HepG2 (cell line): ENCODE measurements at regions not wholly inside any gene's neighbourhood (a gene's known extent, or its start where the extent isn't known, plus 50 kb on each side); places are given as distances from the start of the nearest gene placed in this dataset.

Source experiments
- ATAC-seq: fragments of 200-7000 bp; cut with Tn5 transposase; 3 replicates; pipeline ENCODE4 v1.9.1; 2020; ENCODE audit warnings: mild to moderate bottlenecking, moderate library complexity
- BruUV-seq: library from RNA; stranded (reverse); fragments of 400-500 nt; replicated peaks from 2 replicates; lab custom pipeline; 2021; lab: Mats Ljungman, UMichigan
- CTCF ChIA-PET: fragments of 300-600 bp; formaldehyde crosslinking; extraction: SDS; loops from one replicate; lab custom pipeline; 2021; ENCODE audit warnings: low total read pairs, inconsistent platforms, low intra/inter-chr PET ratio; lab: Yijun Ruan, JAX
- POLR2A ChIA-PET: fragments of 350-600 bp; sonication (Branson Sonifier 250); formaldehyde crosslinking; loops from one replicate; lab custom pipeline; 2020; ENCODE audit warnings: antibody characterized with exemption, inconsistent platforms; lab: Yijun Ruan, JAX
- DNase-seq: peaks from one replicate; pipeline ENCODE4 v3.0.0-alpha.2; 2015; ENCODE audit warnings: low spot score
- FAIRE-seq: peaks from 3 replicates; lab custom pipeline; 2011; peaks lifted over from hg19 to GRCh38; lab: Jason Lieb, UNC
- H2AFZ ChIP-seq: one replicate; pipeline ENCODE4 v1.6.1; 2011; ENCODE audit warnings: low read length, inconsistent platforms
- H3K27ac ChIP-seq: fragments of 300-600 bp; 3 replicates; pipeline ENCODE4 v1.8.0; 2011; ENCODE audit warnings: mixed run types, mild to moderate bottlenecking, mixed read lengths, low read length, inconsistent platforms; ENCODE audit not compliant: insufficient read depth; ENCODE audit errors: extremely low read length
- H3K27me3 ChIP-seq, 2 experiments: fragments of 200-600 bp in 1 of 2; 2 replicates in 1 of 2; 3 replicates in 1 of 2; pipeline versions ENCODE4 v1.6.0 to v1.8.0; 2011; ENCODE audit warnings: low read length in 2 of 2, mild to moderate bottlenecking in 2 of 2, moderate library complexity in 2 of 2, inconsistent platforms in 1 of 2; ENCODE audit not compliant: insufficient read depth in 2 of 2, control insufficient read depth in 1 of 2
- H3K36me3 ChIP-seq, 2 experiments: fragments of 200-600 bp in 1 of 2; replicated peaks in 1 of 2; 2 replicates in 1 of 2; 3 replicates in 1 of 2; pipeline versions ENCODE4 v1.5.1 to v1.8.0; 2011; ENCODE audit warnings: low read length in 2 of 2, inconsistent platforms in 1 of 2; ENCODE audit not compliant: insufficient read depth in 2 of 2, control insufficient read depth in 1 of 2
- H3K4me1 ChIP-seq: 2 replicates; pipeline ENCODE4 v1.5.1; 2012; ENCODE audit warnings: low read length, inconsistent platforms; ENCODE audit not compliant: insufficient read depth
- H3K4me2 ChIP-seq: 2 replicates; pipeline ENCODE4 v1.6.0; 2011; ENCODE audit warnings: low read depth, low read length, inconsistent platforms
- H3K4me3 ChIP-seq, 3 experiments: fragments of 200-600 bp in 1 of 3; sonication (generic), shearing (Covaris generic) in 1 of 3; replicated peaks in 1 of 3; 2 replicates each; pipeline ENCODE4 v1.5.1; 2011 to 2016; ENCODE audit warnings: low read length in 3 of 3, inconsistent platforms in 2 of 3, low read depth in 2 of 3, mild to moderate bottlenecking in 2 of 3, control low read depth in 1 of 3, mixed read lengths in 1 of 3; ENCODE audit not compliant: insufficient read depth in 1 of 3
- H3K79me2 ChIP-seq: one replicate; pipeline ENCODE4 v1.6.1; 2011; ENCODE audit warnings: low read length, inconsistent platforms; ENCODE audit not compliant: insufficient read depth
- H3K9ac ChIP-seq: 2 replicates; pipeline ENCODE4 v1.6.0; 2011; ENCODE audit warnings: mild to moderate bottlenecking, low read depth, low read length, inconsistent platforms; ENCODE audit not compliant: insufficient read depth
- H3K9me3 ChIP-seq: 2 replicates; pipeline ENCODE4 v1.5.1; 2012; ENCODE audit warnings: mild to moderate bottlenecking, low read length
- H4K20me1 ChIP-seq: 2 replicates; pipeline ENCODE4 v1.6.0; 2011; ENCODE audit warnings: inconsistent platforms, mild to moderate bottlenecking, low read length, moderate library complexity; ENCODE audit not compliant: insufficient read depth
- ESRRA ChIP-seq: sonication (generic); formaldehyde crosslinking; IDR thresholded peaks from 2 replicates; pipeline ENCODE4 v1.5.1; 2020; ENCODE audit warnings: mild to moderate bottlenecking, low read depth, missing genetic modification reagents
- ETV5 ChIP-seq: IDR thresholded peaks from 2 replicates; pipeline ENCODE4 v1.6.1; 2018; ENCODE audit warnings: missing biosample characterization, missing genetic modification reagents, inconsistent platforms, borderline replicate concordance
- HMG20A ChIP-seq: IDR thresholded peaks from 2 replicates; pipeline ENCODE4 v1.6.1; 2016; ENCODE audit warnings: borderline replicate concordance
- HNF1B ChIP-seq: sonication (generic); formaldehyde crosslinking; IDR thresholded peaks from 2 replicates; pipeline ENCODE4 v1.5.1; 2020; ENCODE audit warnings: mild to moderate bottlenecking, moderate library complexity, missing genetic modification reagents
- HNRNPK ChIP-seq: fragments of 200-400 bp; formaldehyde crosslinking; IDR thresholded peaks from 2 replicates; pipeline ENCODE4 v1.6.1; 2018; ENCODE audit warnings: low read length, low read depth, moderate library complexity, mild to moderate bottlenecking; ENCODE audit not compliant: poor library complexity, severe bottlenecking
- JUND ChIP-seq: sonication (generic); formaldehyde crosslinking; IDR thresholded peaks from 2 replicates; pipeline ENCODE4 v1.8.0; 2022; ENCODE audit warnings: mild to moderate bottlenecking, missing genetic modification reagents
- NFRKB ChIP-seq: fragments of 450-650 bp; IDR thresholded peaks from 2 replicates; pipeline ENCODE4 v1.6.1; 2017
- PAF1 ChIP-seq: IDR thresholded peaks from 2 replicates; pipeline ENCODE4 v1.6.1; 2016; ENCODE audit warnings: missing genetic modification reagents, missing compliant biosample characterization
- PHF5A ChIP-seq: IDR thresholded peaks from one replicate; pipeline ENCODE4 v1.6.1; 2018; ENCODE audit warnings: low read depth, missing genetic modification reagents; ENCODE audit not compliant: unreplicated experiment
- PRDM10 ChIP-seq: sonication (generic); formaldehyde crosslinking; IDR thresholded peaks from 2 replicates; pipeline ENCODE4 v1.4.0; 2020; ENCODE audit warnings: low read depth, missing genetic modification reagents
- PTBP1 ChIP-seq: fragments of 200-400 bp; formaldehyde crosslinking; IDR thresholded peaks from 2 replicates; pipeline ENCODE4 v1.6.1; 2018; ENCODE audit warnings: low read length, low read depth; ENCODE audit not compliant: poor library complexity, severe bottlenecking
- SAFB2 ChIP-seq: sonication (generic); formaldehyde crosslinking; IDR thresholded peaks from 2 replicates; pipeline ENCODE4 v1.5.1; 2020; ENCODE audit warnings: missing genetic modification reagents, low read depth, mild to moderate bottlenecking, borderline replicate concordance
- SIN3A ChIP-seq: IDR thresholded peaks from 2 replicates; pipeline ENCODE4 v1.6.1; 2011; ENCODE audit warnings: low read depth, mild to moderate bottlenecking, control low read depth, low read length, borderline replicate concordance
- TRIM22 ChIP-seq: fragments of 450-650 bp; IDR thresholded peaks from 2 replicates; pipeline ENCODE4 v1.6.1; 2017
- XRCC5 ChIP-seq: fragments of 200-400 bp; formaldehyde crosslinking; optimal IDR thresholded peaks from 2 replicates; pipeline ENCODE3; 2017; ENCODE audit warnings: mild to moderate bottlenecking, low read length
- ZBTB21 ChIP-seq: sonication (generic); formaldehyde crosslinking; IDR thresholded peaks from 2 replicates; pipeline ENCODE4 v1.4.0; 2020; ENCODE audit warnings: missing genetic modification reagents
- ZGPAT ChIP-seq: IDR thresholded peaks from 2 replicates; pipeline ENCODE4 v1.6.1; 2016; ENCODE audit warnings: mild to moderate bottlenecking
- ZMYM4 ChIP-seq: sonication (generic); formaldehyde crosslinking; IDR thresholded peaks from 2 replicates; pipeline ENCODE4 v1.8.1; 2023; ENCODE audit warnings: mild to moderate bottlenecking, missing genetic modification reagents
- ZNF468 ChIP-seq: sonication (generic); formaldehyde crosslinking; IDR thresholded peaks from 2 replicates; pipeline ENCODE4 v1.8.0; 2022; ENCODE audit warnings: mild to moderate bottlenecking, moderate library complexity, missing genetic modification reagents
- WGBS: methylation state at CpG from one replicate; pipeline ENCODE4 v1.1.6; 2017; ENCODE audit warnings: low lambda C conversion rate; 5-methylcytosine and 5-hydroxymethylcytosine counted together
- in situ Hi-C: cut with HindIII; loops from 2 replicates; pipeline ENCODE4 v1.10.0; 2017; ENCODE audit warnings: low pct_unique_long_range_greater_than_20kb; ENCODE audit not compliant: extremely low pct_ligation_motif_present
- intact Hi-C: fragments of 100-400 bp; cut with micrococcal nuclease; formaldehyde crosslinking; loops from one replicate; pipeline ENCODE4 v1.10.0; 2022; ENCODE audit not compliant: unreplicated experiment

GRCh38 chr3:13709706-13710105, 160.8 kb downstream of the FBLN2 start:
- intact Hi-C loops = no loop called here
- H3K27ac ChIP-seq = no peak overlapping the region
- no peak overlapping the region for H3K4me2 ChIP-seq
- no peak for ATAC-seq
- no peaks in the 10 kb centered on the region for H3K79me2 ChIP-seq
- no peaks in the 10 kb centered on the region for H3K36me3 ChIP-seq
- H3K9ac ChIP-seq = no peak overlapping the region
- no TSS peak for BruUV-seq
- DNase-seq = no peak
- 0% methylated on average over 1 of the region's 1 CpG for WGBS
- no peak overlapping the region for H2AFZ ChIP-seq
- H3K27me3 ChIP-seq = no peaks in the 10 kb centered on the region
- no peak for TF ChIP-seq HMG20A (CRISPR knock-in tag)
- TF ChIP-seq ZNF468 (CRISPR knock-in tag) = no peak
- TF ChIP-seq ETV5 (CRISPR knock-in tag) = no peak
- TF ChIP-seq PTBP1 = no peak
- TF ChIP-seq SAFB2 (CRISPR knock-in tag) = no peak
- no peak for TF ChIP-seq XRCC5
- TF ChIP-seq ZBTB21 = no peak
- no peak for TF ChIP-seq NFRKB
- TF ChIP-seq TRIM22 = no peak
- no peak for TF ChIP-seq PHF5A (CRISPR knock-in tag)
- no peak for TF ChIP-seq ESRRA
- no peak for TF ChIP-seq HNF1B
- TF ChIP-seq ZMYM4 = no peak
- no peak for TF ChIP-seq PAF1 (CRISPR knock-in tag)
- no peak for TF ChIP-seq PRDM10 (CRISPR knock-in tag)
- no peak for TF ChIP-seq HNRNPK
- TF ChIP-seq JUND (CRISPR knock-in tag) = no peak
- TF ChIP-seq ZGPAT (CRISPR knock-in tag) = no peak
- no peak for TF ChIP-seq SIN3A
- ChIA-PET POLR2A (no interaction called here), CTCF (no interaction called here)
- H3K4me1 ChIP-seq = no peaks in the 10 kb centered on the region
- H3K4me3 ChIP-seq = no peak overlapping the region
- no peak for FAIRE-seq
- in situ Hi-C loops = no loop called here
- no peaks in the 10 kb centered on the region for H3K9me3 ChIP-seq
- no peaks in the 10 kb centered on the region for H4K20me1 ChIP-seq
